Endothelial cell (in vitro differentiated cells): ENCODE measurements at regions not wholly inside any gene's neighbourhood (a gene's known extent, or its start where the extent isn't known, plus 50 kb on each side); places are given as distances from the start of the nearest gene placed in this dataset.

Source experiments
- DNase-seq: peaks from one replicate; pipeline ENCODE4 v3.0.0; 2021; ENCODE audit warnings: low spot score
- H3K27ac Mint-ChIP-seq: one replicate; pipeline ENCODE4 v1.8.0; 2021; ENCODE audit warnings: mixed read lengths, inconsistent platforms; ENCODE audit not compliant: unreplicated experiment
- H3K27me3 Mint-ChIP-seq: one replicate; pipeline ENCODE4 v1.8.0; 2021; ENCODE audit warnings: mild to moderate bottlenecking, moderate library complexity, mixed read lengths, inconsistent platforms; ENCODE audit not compliant: unreplicated experiment
- H3K36me3 Mint-ChIP-seq: one replicate; pipeline ENCODE4 v1.8.0; 2021; ENCODE audit warnings: mild to moderate bottlenecking, low read depth, mixed read lengths, inconsistent platforms; ENCODE audit not compliant: unreplicated experiment
- H3K4me1 Mint-ChIP-seq: one replicate; pipeline ENCODE4 v1.8.0; 2021; ENCODE audit warnings: mild to moderate bottlenecking, mixed read lengths, inconsistent platforms; ENCODE audit not compliant: unreplicated experiment
- H3K4me3 Mint-ChIP-seq: one replicate; pipeline ENCODE4 v1.8.0; 2021; ENCODE audit warnings: mild to moderate bottlenecking, mixed read lengths, inconsistent platforms; ENCODE audit not compliant: unreplicated experiment
- H3K9me3 Mint-ChIP-seq: one replicate; pipeline ENCODE4 v1.8.0; 2021; ENCODE audit warnings: mixed read lengths, inconsistent platforms; ENCODE audit not compliant: unreplicated experiment
- TF ChIP-seq, protein P1 (sequence below): fragments of 200-600 bp; sonication (generic); IDR thresholded peaks from one replicate; pipeline ENCODE4 v1.5.0; 2021; ENCODE audit warnings: antibody characterized with exemption; ENCODE audit not compliant: unreplicated experiment

DNA sequence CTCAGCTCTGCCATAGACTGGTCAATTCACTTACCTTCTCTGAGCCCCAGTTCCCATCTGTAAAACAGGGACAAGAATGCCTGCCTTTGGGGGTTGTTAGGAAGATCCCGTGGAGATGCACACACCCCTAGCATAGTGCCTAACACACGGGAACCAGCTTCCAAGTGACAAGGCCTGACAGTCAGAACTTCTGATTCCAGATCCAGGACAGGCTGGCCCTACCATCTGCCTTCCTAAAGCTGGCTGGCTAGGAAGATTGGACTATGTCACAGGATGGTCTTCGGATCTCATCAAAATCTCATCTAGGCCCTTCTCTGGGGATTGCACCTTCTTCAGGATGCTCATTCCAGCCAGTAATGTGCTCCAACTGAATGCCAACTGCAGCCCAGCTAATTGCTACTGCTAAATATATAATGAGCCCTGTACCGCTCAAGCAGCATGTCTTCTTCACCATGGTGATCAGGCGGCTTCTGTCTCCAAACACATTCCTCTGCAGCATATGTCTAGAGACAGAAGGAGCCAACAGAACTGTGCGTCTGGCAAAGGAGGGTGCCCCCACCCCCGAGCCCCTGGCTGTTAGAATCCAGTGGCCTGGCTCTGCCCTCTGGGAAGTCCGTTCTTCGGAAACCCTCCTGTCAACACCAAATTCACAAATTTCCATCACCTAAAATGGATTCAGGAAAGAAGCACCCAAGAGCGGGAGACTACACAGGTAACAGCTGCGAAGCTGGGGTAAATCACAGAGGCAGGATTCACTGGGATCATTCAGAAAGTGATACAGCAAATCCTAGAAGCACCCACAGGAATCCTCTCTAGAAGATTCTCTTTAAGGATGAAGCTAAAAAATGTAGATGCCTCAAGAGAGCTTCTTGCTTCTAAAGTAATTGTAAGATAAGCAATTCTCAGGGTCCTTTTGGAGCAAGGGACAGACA is 142.1 kb upstream of the EEPD1 start:
- Mint-ChIP-seq H3K27me3 (no peaks in the 10 kb centered on the region), H3K4me1 (peaks cover 3% of the 10 kb centered on the region), H3K36me3 (no peaks in the 10 kb centered on the region), H3K27ac (no peak overlapping the region), H3K9me3 (no peaks in the 10 kb centered on the region), H3K4me3 (no peak overlapping the region)
- DNase-seq: no peak
- TF ChIP-seq, protein P1, sequence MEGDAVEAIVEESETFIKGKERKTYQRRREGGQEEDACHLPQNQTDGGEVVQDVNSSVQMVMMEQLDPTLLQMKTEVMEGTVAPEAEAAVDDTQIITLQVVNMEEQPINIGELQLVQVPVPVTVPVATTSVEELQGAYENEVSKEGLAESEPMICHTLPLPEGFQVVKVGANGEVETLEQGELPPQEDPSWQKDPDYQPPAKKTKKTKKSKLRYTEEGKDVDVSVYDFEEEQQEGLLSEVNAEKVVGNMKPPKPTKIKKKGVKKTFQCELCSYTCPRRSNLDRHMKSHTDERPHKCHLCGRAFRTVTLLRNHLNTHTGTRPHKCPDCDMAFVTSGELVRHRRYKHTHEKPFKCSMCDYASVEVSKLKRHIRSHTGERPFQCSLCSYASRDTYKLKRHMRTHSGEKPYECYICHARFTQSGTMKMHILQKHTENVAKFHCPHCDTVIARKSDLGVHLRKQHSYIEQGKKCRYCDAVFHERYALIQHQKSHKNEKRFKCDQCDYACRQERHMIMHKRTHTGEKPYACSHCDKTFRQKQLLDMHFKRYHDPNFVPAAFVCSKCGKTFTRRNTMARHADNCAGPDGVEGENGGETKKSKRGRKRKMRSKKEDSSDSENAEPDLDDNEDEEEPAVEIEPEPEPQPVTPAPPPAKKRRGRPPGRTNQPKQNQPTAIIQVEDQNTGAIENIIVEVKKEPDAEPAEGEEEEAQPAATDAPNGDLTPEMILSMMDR: no peak

- DNase-seq: no peak
- H3K36me3 Mint-ChIP-seq: no peaks in the 10 kb centered on the region
- H3K27me3 Mint-ChIP-seq: no peaks in the 10 kb centered on the region
Observed at GRCh38 chr7:36011588-36011965, 141.5 kb upstream of the EEPD1 start.

GRCh38 chr7:36013246-36014014 is 139.6 kb upstream of the EEPD1 start:
- Mint-ChIP-seq H3K9me3 (no peaks in the 10 kb centered on the region), H3K27me3 (peaks cover 3% of the 10 kb centered on the region), H3K4me1 (peaks cover 3% of the 10 kb centered on the region), H3K4me3 (no peak overlapping the region), H3K36me3 (no peaks in the 10 kb centered on the region), H3K27ac (no peak overlapping the region)
- TF ChIP-seq, protein P1: no peak
- DNase-seq: no peak

More at GRCh38 chr7:36011588-36011965, 141.5 kb upstream of the EEPD1 start:
- no peak overlapping the region for H3K27ac Mint-ChIP-seq
- H3K4me1 Mint-ChIP-seq: peaks cover 3% of the 10 kb centered on the region
- no peaks in the 10 kb centered on the region for H3K9me3 Mint-ChIP-seq
- TF ChIP-seq, protein P1: no peak
- H3K4me3 Mint-ChIP-seq: no peak overlapping the region

DNA sequence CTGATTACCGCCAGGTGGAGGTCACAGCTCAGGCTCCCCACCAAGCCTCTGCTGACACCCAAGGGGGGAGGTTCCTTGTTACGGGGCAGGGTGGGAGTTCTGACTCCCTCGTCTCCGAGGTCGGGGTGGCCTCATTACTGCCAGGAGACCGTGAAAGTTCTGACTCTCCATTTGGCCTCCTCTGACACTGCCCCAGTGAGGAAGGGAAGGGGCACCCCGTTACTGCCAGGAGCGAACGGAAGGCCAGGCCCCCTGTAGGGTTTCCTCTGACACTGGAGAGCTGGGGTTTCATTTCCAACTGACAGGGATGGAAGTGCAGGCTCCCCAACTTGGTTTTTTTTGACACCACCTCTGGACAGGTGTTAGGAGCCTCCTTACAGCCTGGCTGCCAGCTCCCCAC is 138.1 kb upstream of the EEPD1 start:
- Mint-ChIP-seq H3K27me3 (peaks cover 6% of the 10 kb centered on the region), H3K27ac (no peak overlapping the region), H3K4me3 (no peak overlapping the region), H3K9me3 (no peaks in the 10 kb centered on the region), H3K4me1 (peaks cover 3% of the 10 kb centered on the region), H3K36me3 (no peaks in the 10 kb centered on the region)
- TF ChIP-seq, protein P1: no peak
- DNase-seq: no peak

DNA sequence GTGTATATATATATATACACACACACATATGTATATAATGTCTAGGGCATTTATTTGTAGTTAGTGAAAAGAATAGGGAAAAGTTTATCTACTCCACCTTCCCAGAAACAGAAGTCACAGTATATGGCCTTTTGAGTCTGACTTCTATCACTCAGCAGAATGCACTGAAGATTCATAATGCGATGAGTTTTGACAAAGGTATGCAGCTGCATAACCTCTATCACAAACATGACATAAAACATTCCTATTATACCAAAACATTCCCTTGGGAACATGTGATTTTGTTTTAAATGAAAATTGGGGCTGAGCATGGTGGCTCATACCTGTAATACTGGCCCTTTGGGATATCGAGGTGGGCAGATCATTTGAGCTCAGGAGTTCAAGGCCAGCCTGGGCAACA is 137.3 kb upstream of the EEPD1 start:
- DNase-seq: no peak
- Mint-ChIP-seq H3K4me1 (peaks cover 3% of the 10 kb centered on the region), H3K27ac (no peak overlapping the region), H3K27me3 (peaks cover 6% of the 10 kb centered on the region), H3K4me3 (no peak overlapping the region), H3K9me3 (no peaks in the 10 kb centered on the region), H3K36me3 (no peaks in the 10 kb centered on the region)
- TF ChIP-seq, protein P1: no peak
